Mucosa of rectum (tissue), 2 donors: ENCODE measurements at regions not wholly inside any gene's neighbourhood (a gene's known extent, or its start where the extent isn't known, plus 50 kb on each side); places are given as distances from the start of the nearest gene placed in this dataset.

ENCODE experiments used
- H3K27ac ChIP-seq, 2 donors: one replicate each; pipeline ENCODE4 v1.7.0; 2013; ENCODE audit warnings: inconsistent platforms in 2 of 2, low read depth in 2 of 2, low read length in 2 of 2
- H3K27me3 ChIP-seq, 2 donors: one replicate each; pipeline ENCODE4 v1.7.0; 2013; ENCODE audit warnings: low read length in 2 of 2; ENCODE audit not compliant: control insufficient read depth in 2 of 2, insufficient read depth in 2 of 2
- H3K36me3 ChIP-seq, 2 donors: one replicate each; pipeline ENCODE4 v1.7.0; 2013; ENCODE audit warnings: low read length in 2 of 2; ENCODE audit not compliant: control insufficient read depth in 2 of 2, insufficient read depth in 2 of 2
- H3K4me1 ChIP-seq, 2 donors: one replicate each; pipeline ENCODE4 v1.7.0; 2013; ENCODE audit warnings: low read length in 2 of 2, mild to moderate bottlenecking in 1 of 2; ENCODE audit not compliant: control insufficient read depth in 2 of 2, insufficient read depth in 2 of 2
- H3K4me3 ChIP-seq, 2 donors: one replicate each; pipeline ENCODE4 v1.7.0; 2013; ENCODE audit warnings: low read length in 2 of 2
- H3K9ac ChIP-seq, 2 donors: one replicate each; pipeline ENCODE4 v1.7.0; 2013; ENCODE audit warnings: low read length in 2 of 2, low read depth in 1 of 2, mild to moderate bottlenecking in 1 of 2
- H3K9me3 ChIP-seq, 2 donors: one replicate each; pipeline ENCODE4 v1.7.0; 2013; ENCODE audit warnings: low read length in 2 of 2; ENCODE audit not compliant: control insufficient read depth in 2 of 2
- donor health status: healthy.
- donor health status: Normal muscosa, but diverticular disease.

GRCh38 chr12:67926063-67926462 lies 63.2 kb upstream of the IFNG-AS1 start:
- Histone ChIP-seq H3K27ac (no peak overlapping the region), H3K36me3 (no peaks in the 10 kb centered on the region), H3K4me3 (no peak overlapping the region), H3K9me3 (no peaks in the 10 kb centered on the region), H3K4me1 (peaks cover 5 to 23% of the 10 kb centered on the region in 2 donors), H3K9ac (no peak overlapping the region), H3K27me3 (no peaks in the 10 kb centered on the region)

- H3K27me3 ChIP-seq = no peaks in the 10 kb centered on the region
- no peaks in the 10 kb centered on the region for H3K36me3 ChIP-seq
- peaks cover 5 to 23% of the 10 kb centered on the region in 2 donors for H3K4me1 ChIP-seq
- no peak overlapping the region for H3K4me3 ChIP-seq
- no peaks in the 10 kb centered on the region for H3K9me3 ChIP-seq
- H3K27ac ChIP-seq = no peak overlapping the region
- no peak overlapping the region for H3K9ac ChIP-seq
These were observed 61.9 kb upstream of the IFNG-AS1 start for GRCh38 chr12:67927324-67927723.

- no peak overlapping the region for H3K9ac ChIP-seq
- no peaks in the 10 kb centered on the region for H3K9me3 ChIP-seq
- H3K4me3 ChIP-seq = no peak overlapping the region
- peaks cover 5 to 23% of the 10 kb centered on the region in 2 donors for H3K4me1 ChIP-seq
- H3K27ac ChIP-seq = no peak overlapping the region
- H3K27me3 ChIP-seq = no peaks in the 10 kb centered on the region
- no peaks in the 10 kb centered on the region for H3K36me3 ChIP-seq
These were observed 61.4 kb upstream of the IFNG-AS1 start for GRCh38 chr12:67927815-67928214.

- Histone ChIP-seq H3K9ac (no peak overlapping the region), H3K9me3 (no peaks in the 10 kb centered on the region), H3K27ac (peak overlapping the region; percentile 11 to 46), H3K4me1 (peaks cover 5 to 23% of the 10 kb centered on the region in 2 donors), H3K36me3 (no peaks in the 10 kb centered on the region), H3K27me3 (no peaks in the 10 kb centered on the region), H3K4me3 (no peak overlapping the region)
These were observed 60.4 kb upstream of the IFNG-AS1 start for GRCh38 chr12:67928621-67929383.

GRCh38 chr12:67929384-67929772 lies 59.9 kb upstream of the IFNG-AS1 start:
- Histone ChIP-seq H3K9me3 (no peaks in the 10 kb centered on the region), H3K4me1 (peaks cover 5 to 23% of the 10 kb centered on the region in 2 donors), H3K4me3 (no peak overlapping the region), H3K27me3 (no peaks in the 10 kb centered on the region), H3K36me3 (no peaks in the 10 kb centered on the region), H3K27ac (peak overlapping the region in 1 of 2 donors; percentile 46), H3K9ac (no peak overlapping the region)

- Histone ChIP-seq H3K27me3 (no peaks in the 10 kb centered on the region), H3K36me3 (no peaks in the 10 kb centered on the region), H3K4me1 (peaks cover 8 to 14% of the 10 kb centered on the region in 2 donors), H3K9ac (no peak overlapping the region), H3K9me3 (no peaks in the 10 kb centered on the region), H3K27ac (no peak overlapping the region), H3K4me3 (no peak overlapping the region)
These were observed 51.4 kb upstream of the IFNG-AS1 start for GRCh38 chr12:67937822-67938221.
